GM23338 (cell line): ENCODE measurements at regions not wholly inside any gene's neighbourhood (a gene's known extent, or its start where the extent isn't known, plus 50 kb on each side); places are given as distances from the start of the nearest gene placed in this dataset.

Experiments used
- ATAC-seq: fragments of 200-7000 bp; cut with Tn5 transposase; 3 replicates; pipeline ENCODE4 v1.9.1; 2020
- DNase-seq: peaks from one replicate; pipeline ENCODE4 v3.0.0-alpha.2; 2015; ENCODE audit warnings: low spot score
- H2AFZ ChIP-seq: fragments of 200-600 bp; sonication (generic); 2 replicates; pipeline ENCODE4 v1.8.0; 2016; ENCODE audit warnings: antibody characterized with exemption, mild to moderate bottlenecking, moderate library complexity
- H3F3A ChIP-seq: fragments of 200-600 bp; sonication (generic); replicated peaks from 2 replicates; pipeline ENCODE4 v1.8.0; 2017; ENCODE audit warnings: antibody characterized with exemption, mixed run types, low read depth
- H3K27ac ChIP-seq: fragments of 200-600 bp; sonication (generic); 2 replicates; pipeline ENCODE4 v1.6.1; 2016; ENCODE audit warnings: low read depth
- H3K27me3 ChIP-seq: fragments of 200-600 bp; sonication (generic); 2 replicates; pipeline ENCODE4 v1.8.0; 2016; ENCODE audit warnings: mild to moderate bottlenecking, mixed run types, moderate library complexity; ENCODE audit not compliant: insufficient read depth
- H3K36me3 ChIP-seq: fragments of 200-600 bp; sonication (generic); 2 replicates; pipeline ENCODE4 v1.8.0; 2016; ENCODE audit warnings: mild to moderate bottlenecking; ENCODE audit not compliant: insufficient read depth
- H3K4me1 ChIP-seq: fragments of 200-600 bp; sonication (generic); 2 replicates; pipeline ENCODE4 v1.8.0; 2016; ENCODE audit warnings: mild to moderate bottlenecking, moderate library complexity; ENCODE audit not compliant: insufficient read depth
- H3K4me2 ChIP-seq: fragments of 200-600 bp; sonication (generic); 2 replicates; pipeline ENCODE4 v1.7.1; 2017; ENCODE audit warnings: mixed run types
- H3K4me3 ChIP-seq: fragments of 200-600 bp; sonication (generic); 2 replicates; pipeline ENCODE4 v1.6.1; 2016; ENCODE audit warnings: mixed run types
- H3K79me2 ChIP-seq: fragments of 200-600 bp; sonication (generic); replicated peaks from 2 replicates; pipeline ENCODE4 v1.8.0; 2017; ENCODE audit warnings: mild to moderate bottlenecking; ENCODE audit not compliant: insufficient read depth
- H3K9me2 ChIP-seq: fragments of 200-600 bp; sonication (generic); 2 replicates; pipeline ENCODE4 v1.8.0; 2017; ENCODE audit not compliant: insufficient read depth
- H4K20me1 ChIP-seq: fragments of 200-600 bp; sonication (generic); replicated peaks from 2 replicates; pipeline ENCODE4 v1.8.0; 2017; ENCODE audit warnings: mild to moderate bottlenecking; ENCODE audit not compliant: insufficient read depth
- H3K27ac Mint-ChIP-seq: 2 replicates; pipeline ENCODE4 v1.8.0; 2020; ENCODE audit warnings: inconsistent platforms, mild to moderate bottlenecking, moderate library complexity, mixed read lengths
- H3K27me3 Mint-ChIP-seq: 3 replicates; pipeline ENCODE4 v1.8.0; 2022; ENCODE audit warnings: low read depth, mild to moderate bottlenecking, moderate library complexity, mixed read lengths, inconsistent platforms; ENCODE audit not compliant: insufficient read depth, poor library complexity
- H3K36me3 Mint-ChIP-seq: 3 replicates; pipeline ENCODE4 v1.8.0; 2021; ENCODE audit warnings: low read depth, mild to moderate bottlenecking, inconsistent platforms, moderate library complexity, mixed read lengths
- H3K4me1 Mint-ChIP-seq: 3 replicates; pipeline ENCODE4 v1.8.0; 2020; ENCODE audit warnings: mild to moderate bottlenecking, inconsistent platforms, mixed read lengths
- H3K4me3 Mint-ChIP-seq: 3 replicates; pipeline ENCODE4 v1.8.0; 2021; ENCODE audit warnings: moderate library complexity, mild to moderate bottlenecking, inconsistent platforms, mixed read lengths
- H3K9me3 Mint-ChIP-seq: 3 replicates; pipeline ENCODE4 v1.8.0; 2020; ENCODE audit warnings: moderate library complexity, mild to moderate bottlenecking, inconsistent platforms, mixed read lengths
- CREB1 ChIP-seq: fragments of 250-450 bp; sonication (Bioruptor Pico); IDR thresholded peaks from 2 replicates; pipeline ENCODE4 v1.5.0; 2020; ENCODE audit warnings: low read depth, mild to moderate bottlenecking, moderate library complexity
- EZH2 ChIP-seq: fragments of 200-600 bp; sonication (generic); IDR thresholded peaks from one replicate; pipeline ENCODE4 v1.8.0; 2017; ENCODE audit warnings: antibody characterized with exemption, mild to moderate bottlenecking, low read depth; ENCODE audit not compliant: unreplicated experiment
- EZH2phosphoT487 ChIP-seq: fragments of 200-600 bp; sonication (generic); IDR thresholded peaks from one replicate; pipeline ENCODE4 v1.8.1; 2018; ENCODE audit warnings: antibody characterized with exemption; ENCODE audit not compliant: unreplicated experiment
- JUNB ChIP-seq: IDR thresholded peaks from one replicate; pipeline ENCODE4 v1.6.1; 2016; ENCODE audit warnings: antibody characterized with exemption; ENCODE audit not compliant: unreplicated experiment
- NANOG ChIP-seq: IDR thresholded peaks from 2 replicates; pipeline ENCODE4 v1.6.1; 2016; ENCODE audit warnings: antibody characterized with exemption, borderline replicate concordance
- POLR2AphosphoS5 ChIP-seq: IDR thresholded peaks from 2 replicates; pipeline ENCODE4 v1.6.1; 2016; ENCODE audit warnings: antibody characterized with exemption, low read depth
- STAT1 ChIP-seq: IDR thresholded peaks from one replicate; pipeline ENCODE4 v1.6.1; 2016; ENCODE audit warnings: antibody characterized with exemption; ENCODE audit not compliant: unreplicated experiment
- ZNF114 ChIP-seq: fragments of 250-450 bp; sonication (Bioruptor Pico); IDR thresholded peaks from 2 replicates; pipeline ENCODE4 v1.5.0; 2020; ENCODE audit warnings: mild to moderate bottlenecking, moderate library complexity
- ZNF331 ChIP-seq: fragments of 250-450 bp; sonication (Bioruptor Pico); IDR thresholded peaks from 2 replicates; pipeline ENCODE4 v1.5.0; 2020; ENCODE audit warnings: low read depth, mild to moderate bottlenecking, moderate library complexity
- TF ChIP-seq, protein P1 (sequence below), 2 experiments: fragments of 200-600 bp in 1 of 2; sonication (generic) in 1 of 2; conservative IDR thresholded peaks; 2 replicates each; pipeline versions ENCODE4 v1.5.1 to v1.6.1; 2016 to 2017; ENCODE audit warnings: antibody characterized with exemption in 2 of 2, low read depth in 2 of 2, mild to moderate bottlenecking in 2 of 2, moderate library complexity in 1 of 2
- TF ChIP-seq, protein P2 (sequence below): IDR thresholded peaks from 2 replicates; pipeline ENCODE4 v1.6.1; 2016; ENCODE audit warnings: antibody characterized with exemption
- TF ChIP-seq, protein P3 (sequence below): fragments of 250-450 bp; sonication (Bioruptor Pico); IDR thresholded peaks from 2 replicates; pipeline ENCODE4 v1.5.0; 2020; ENCODE audit warnings: mild to moderate bottlenecking, moderate library complexity
- TF ChIP-seq, protein P4 (sequence below): IDR thresholded peaks from one replicate; pipeline ENCODE4 v1.6.1; 2018; ENCODE audit warnings: antibody characterized with exemption; ENCODE audit not compliant: unreplicated experiment

DNA sequence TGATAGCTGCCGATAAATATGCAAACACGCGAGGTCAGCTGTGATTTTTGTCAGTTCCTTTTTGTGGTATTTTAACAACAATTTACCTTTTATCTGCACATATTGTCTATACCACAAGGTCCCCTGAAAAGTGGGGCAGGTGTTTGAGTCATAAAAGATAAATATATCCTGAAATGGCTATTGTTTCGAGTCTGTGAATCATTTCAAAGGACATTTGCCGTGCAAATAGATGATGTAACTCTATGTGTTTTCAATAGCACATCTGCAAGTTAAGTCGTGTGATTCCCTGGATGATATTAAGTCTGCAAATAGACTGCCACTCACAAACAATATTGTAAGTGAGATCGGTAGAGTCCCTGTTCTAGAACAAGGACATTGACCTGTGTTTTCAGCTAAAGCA lies 193.0 kb upstream of the PITRM1 start:
- Mint-ChIP-seq H3K36me3 (peaks cover 21% of the 10 kb centered on the region), H3K27ac (no peak overlapping the region), H3K27me3 (no peaks in the 10 kb centered on the region), H3K4me1 (no peaks in the 10 kb centered on the region), H3K9me3 (peaks cover 27% of the 10 kb centered on the region), H3K4me3 (no peak overlapping the region)
- Histone ChIP-seq H3K4me2 (no peak overlapping the region), H3K27ac (no peak overlapping the region), H3K4me1 (no peaks in the 10 kb centered on the region), H3K27me3 (no peaks in the 10 kb centered on the region), H3K36me3 (no peaks in the 10 kb centered on the region), H2AFZ (no peak overlapping the region), H3K79me2 (no peaks in the 10 kb centered on the region), H4K20me1 (no peaks in the 10 kb centered on the region), H3K9me2 (no peaks in the 10 kb centered on the region), H3K4me3 (no peak overlapping the region), H3F3A (no peaks in the 10 kb centered on the region)
- ATAC-seq (no peak), DNase-seq (no peak)
- TF ChIP-seq, protein P1, sequence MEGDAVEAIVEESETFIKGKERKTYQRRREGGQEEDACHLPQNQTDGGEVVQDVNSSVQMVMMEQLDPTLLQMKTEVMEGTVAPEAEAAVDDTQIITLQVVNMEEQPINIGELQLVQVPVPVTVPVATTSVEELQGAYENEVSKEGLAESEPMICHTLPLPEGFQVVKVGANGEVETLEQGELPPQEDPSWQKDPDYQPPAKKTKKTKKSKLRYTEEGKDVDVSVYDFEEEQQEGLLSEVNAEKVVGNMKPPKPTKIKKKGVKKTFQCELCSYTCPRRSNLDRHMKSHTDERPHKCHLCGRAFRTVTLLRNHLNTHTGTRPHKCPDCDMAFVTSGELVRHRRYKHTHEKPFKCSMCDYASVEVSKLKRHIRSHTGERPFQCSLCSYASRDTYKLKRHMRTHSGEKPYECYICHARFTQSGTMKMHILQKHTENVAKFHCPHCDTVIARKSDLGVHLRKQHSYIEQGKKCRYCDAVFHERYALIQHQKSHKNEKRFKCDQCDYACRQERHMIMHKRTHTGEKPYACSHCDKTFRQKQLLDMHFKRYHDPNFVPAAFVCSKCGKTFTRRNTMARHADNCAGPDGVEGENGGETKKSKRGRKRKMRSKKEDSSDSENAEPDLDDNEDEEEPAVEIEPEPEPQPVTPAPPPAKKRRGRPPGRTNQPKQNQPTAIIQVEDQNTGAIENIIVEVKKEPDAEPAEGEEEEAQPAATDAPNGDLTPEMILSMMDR (conservative IDR thresholded peaks at IDR 0.05; ENCODE audit: low read depth in 2 of 2), result no peak
- no peak for TF ChIP-seq EZH2phosphoT487
- no peak for TF ChIP-seq ZNF114 (CRISPR knock-in tag)
- TF ChIP-seq, protein P2, sequence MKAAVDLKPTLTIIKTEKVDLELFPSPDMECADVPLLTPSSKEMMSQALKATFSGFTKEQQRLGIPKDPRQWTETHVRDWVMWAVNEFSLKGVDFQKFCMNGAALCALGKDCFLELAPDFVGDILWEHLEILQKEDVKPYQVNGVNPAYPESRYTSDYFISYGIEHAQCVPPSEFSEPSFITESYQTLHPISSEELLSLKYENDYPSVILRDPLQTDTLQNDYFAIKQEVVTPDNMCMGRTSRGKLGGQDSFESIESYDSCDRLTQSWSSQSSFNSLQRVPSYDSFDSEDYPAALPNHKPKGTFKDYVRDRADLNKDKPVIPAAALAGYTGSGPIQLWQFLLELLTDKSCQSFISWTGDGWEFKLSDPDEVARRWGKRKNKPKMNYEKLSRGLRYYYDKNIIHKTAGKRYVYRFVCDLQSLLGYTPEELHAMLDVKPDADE, result no peak
- TF ChIP-seq, protein P3, sequence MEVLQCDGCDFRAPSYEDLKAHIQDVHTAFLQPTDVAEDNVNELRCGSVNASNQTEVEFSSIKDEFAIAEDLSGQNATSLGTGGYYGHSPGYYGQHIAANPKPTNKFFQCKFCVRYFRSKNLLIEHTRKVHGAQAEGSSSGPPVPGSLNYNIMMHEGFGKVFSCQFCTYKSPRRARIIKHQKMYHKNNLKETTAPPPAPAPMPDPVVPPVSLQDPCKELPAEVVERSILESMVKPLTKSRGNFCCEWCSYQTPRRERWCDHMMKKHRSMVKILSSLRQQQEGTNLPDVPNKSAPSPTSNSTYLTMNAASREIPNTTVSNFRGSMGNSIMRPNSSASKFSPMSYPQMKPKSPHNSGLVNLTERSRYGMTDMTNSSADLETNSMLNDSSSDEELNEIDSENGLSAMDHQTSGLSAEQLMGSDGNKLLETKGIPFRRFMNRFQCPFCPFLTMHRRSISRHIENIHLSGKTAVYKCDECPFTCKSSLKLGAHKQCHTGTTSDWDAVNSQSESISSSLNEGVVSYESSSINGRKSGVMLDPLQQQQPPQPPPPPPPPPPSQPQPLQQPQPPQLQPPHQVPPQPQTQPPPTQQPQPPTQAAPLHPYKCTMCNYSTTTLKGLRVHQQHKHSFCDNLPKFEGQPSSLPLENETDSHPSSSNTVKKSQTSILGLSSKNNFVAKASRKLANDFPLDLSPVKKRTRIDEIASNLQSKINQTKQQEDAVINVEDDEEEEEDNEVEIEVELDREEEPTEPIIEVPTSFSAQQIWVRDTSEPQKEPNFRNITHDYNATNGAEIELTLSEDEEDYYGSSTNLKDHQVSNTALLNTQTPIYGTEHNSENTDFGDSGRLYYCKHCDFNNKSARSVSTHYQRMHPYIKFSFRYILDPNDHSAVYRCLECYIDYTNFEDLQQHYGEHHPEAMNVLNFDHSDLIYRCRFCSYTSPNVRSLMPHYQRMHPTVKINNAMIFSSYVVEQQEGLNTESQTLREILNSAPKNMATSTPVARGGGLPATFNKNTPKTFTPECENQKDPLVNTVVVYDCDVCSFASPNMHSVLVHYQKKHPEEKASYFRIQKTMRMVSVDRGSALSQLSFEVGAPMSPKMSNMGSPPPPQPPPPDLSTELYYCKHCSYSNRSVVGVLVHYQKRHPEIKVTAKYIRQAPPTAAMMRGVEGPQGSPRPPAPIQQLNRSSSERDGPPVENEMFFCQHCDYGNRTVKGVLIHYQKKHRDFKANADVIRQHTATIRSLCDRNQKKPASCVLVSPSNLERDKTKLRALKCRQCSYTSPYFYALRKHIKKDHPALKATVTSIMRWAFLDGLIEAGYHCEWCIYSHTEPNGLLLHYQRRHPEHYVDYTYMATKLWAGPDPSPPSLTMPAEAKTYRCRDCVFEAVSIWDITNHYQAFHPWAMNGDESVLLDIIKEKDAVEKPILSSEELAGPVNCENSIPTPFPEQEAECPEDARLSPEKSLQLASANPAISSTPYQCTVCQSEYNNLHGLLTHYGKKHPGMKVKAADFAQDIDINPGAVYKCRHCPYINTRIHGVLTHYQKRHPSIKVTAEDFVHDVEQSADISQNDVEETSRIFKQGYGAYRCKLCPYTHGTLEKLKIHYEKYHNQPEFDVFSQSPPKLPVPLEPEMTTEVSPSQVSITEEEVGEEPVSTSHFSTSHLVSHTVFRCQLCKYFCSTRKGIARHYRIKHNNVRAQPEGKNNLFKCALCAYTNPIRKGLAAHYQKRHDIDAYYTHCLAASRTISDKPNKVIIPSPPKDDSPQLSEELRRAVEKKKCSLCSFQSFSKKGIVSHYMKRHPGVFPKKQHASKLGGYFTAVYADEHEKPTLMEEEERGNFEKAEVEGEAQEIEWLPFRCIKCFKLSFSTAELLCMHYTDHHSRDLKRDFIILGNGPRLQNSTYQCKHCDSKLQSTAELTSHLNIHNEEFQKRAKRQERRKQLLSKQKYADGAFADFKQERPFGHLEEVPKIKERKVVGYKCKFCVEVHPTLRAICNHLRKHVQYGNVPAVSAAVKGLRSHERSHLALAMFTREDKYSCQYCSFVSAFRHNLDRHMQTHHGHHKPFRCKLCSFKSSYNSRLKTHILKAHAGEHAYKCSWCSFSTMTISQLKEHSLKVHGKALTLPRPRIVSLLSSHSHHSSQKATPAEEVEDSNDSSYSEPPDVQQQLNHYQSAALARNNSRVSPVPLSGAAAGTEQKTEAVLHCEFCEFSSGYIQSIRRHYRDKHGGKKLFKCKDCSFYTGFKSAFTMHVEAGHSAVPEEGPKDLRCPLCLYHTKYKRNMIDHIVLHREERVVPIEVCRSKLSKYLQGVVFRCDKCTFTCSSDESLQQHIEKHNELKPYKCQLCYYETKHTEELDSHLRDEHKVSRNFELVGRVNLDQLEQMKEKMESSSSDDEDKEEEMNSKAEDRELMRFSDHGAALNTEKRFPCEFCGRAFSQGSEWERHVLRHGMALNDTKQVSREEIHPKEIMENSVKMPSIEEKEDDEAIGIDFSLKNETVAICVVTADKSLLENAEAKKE (CRISPR knock-in tag), result no peak
- no peak for TF ChIP-seq POLR2AphosphoS5
- TF ChIP-seq JUNB, result no peak
- TF ChIP-seq ZNF331 (CRISPR knock-in tag), result no peak
- no peak for TF ChIP-seq STAT1
- TF ChIP-seq, protein P4, sequence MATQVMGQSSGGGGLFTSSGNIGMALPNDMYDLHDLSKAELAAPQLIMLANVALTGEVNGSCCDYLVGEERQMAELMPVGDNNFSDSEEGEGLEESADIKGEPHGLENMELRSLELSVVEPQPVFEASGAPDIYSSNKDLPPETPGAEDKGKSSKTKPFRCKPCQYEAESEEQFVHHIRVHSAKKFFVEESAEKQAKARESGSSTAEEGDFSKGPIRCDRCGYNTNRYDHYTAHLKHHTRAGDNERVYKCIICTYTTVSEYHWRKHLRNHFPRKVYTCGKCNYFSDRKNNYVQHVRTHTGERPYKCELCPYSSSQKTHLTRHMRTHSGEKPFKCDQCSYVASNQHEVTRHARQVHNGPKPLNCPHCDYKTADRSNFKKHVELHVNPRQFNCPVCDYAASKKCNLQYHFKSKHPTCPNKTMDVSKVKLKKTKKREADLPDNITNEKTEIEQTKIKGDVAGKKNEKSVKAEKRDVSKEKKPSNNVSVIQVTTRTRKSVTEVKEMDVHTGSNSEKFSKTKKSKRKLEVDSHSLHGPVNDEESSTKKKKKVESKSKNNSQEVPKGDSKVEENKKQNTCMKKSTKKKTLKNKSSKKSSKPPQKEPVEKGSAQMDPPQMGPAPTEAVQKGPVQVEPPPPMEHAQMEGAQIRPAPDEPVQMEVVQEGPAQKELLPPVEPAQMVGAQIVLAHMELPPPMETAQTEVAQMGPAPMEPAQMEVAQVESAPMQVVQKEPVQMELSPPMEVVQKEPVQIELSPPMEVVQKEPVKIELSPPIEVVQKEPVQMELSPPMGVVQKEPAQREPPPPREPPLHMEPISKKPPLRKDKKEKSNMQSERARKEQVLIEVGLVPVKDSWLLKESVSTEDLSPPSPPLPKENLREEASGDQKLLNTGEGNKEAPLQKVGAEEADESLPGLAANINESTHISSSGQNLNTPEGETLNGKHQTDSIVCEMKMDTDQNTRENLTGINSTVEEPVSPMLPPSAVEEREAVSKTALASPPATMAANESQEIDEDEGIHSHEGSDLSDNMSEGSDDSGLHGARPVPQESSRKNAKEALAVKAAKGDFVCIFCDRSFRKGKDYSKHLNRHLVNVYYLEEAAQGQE, result no peak
- no peak for TF ChIP-seq CREB1 (CRISPR knock-in tag)
- no peak for TF ChIP-seq NANOG
- TF ChIP-seq EZH2, result no peak
